OCI-LY7 (cell line): ENCODE measurements at regions not wholly inside any gene's neighbourhood (a gene's known extent, or its start where the extent isn't known, plus 50 kb on each side); places are given as distances from the start of the nearest gene placed in this dataset.

Source experiments
- BruUV-seq: library from RNA; stranded (reverse); fragments of 400-500 nt; replicated peaks from 2 replicates; lab custom pipeline; 2021; lab: Mats Ljungman, UMichigan
- CTCF ChIA-PET: fragments of 300-600 bp; sonication (Branson Sonifier 250); formaldehyde crosslinking; loops from one replicate; lab custom pipeline; 2022; ENCODE audit warnings: antibody characterized with exemption; ENCODE audit not compliant: unreplicated experiment; lab: Charles Lee
- POLR2A ChIA-PET: fragments of 300-600 bp; sonication (Branson Sonifier 250); formaldehyde crosslinking; loops from one replicate; lab custom pipeline; 2022; ENCODE audit warnings: antibody characterized with exemption; lab: Charles Lee
- DNase-seq: peaks from one replicate; pipeline ENCODE4 v3.0.0-alpha.2; 2015; ENCODE audit warnings: low spot score
- H2AFZ ChIP-seq: fragments of 200-600 bp; sonication (generic), shearing (Covaris generic); 2 replicates; pipeline ENCODE4 v1.6.1; 2014; ENCODE audit warnings: mild to moderate bottlenecking, antibody characterized with exemption, low read length, moderate library complexity
- H3K27ac ChIP-seq: fragments of 200-600 bp; sonication (generic); 2 replicates; pipeline ENCODE4 v1.5.1; 2014; ENCODE audit warnings: mixed run types, low read depth, mild to moderate bottlenecking, moderate library complexity, low read length, inconsistent platforms; ENCODE audit not compliant: poor library complexity, severe bottlenecking
- H3K36me3 ChIP-seq: fragments of 200-600 bp; sonication (generic); 2 replicates; pipeline ENCODE4 v1.6.1; 2014; ENCODE audit warnings: mild to moderate bottlenecking, antibody characterized with exemption, low read length, moderate library complexity, mixed read lengths; ENCODE audit not compliant: insufficient read depth
- H3K4me1 ChIP-seq: fragments of 200-600 bp; sonication (generic); 2 replicates; pipeline ENCODE4 v1.5.1; 2014; ENCODE audit warnings: mild to moderate bottlenecking, low read length; ENCODE audit not compliant: insufficient read depth, poor library complexity, severe bottlenecking
- H3K4me2 ChIP-seq: fragments of 200-600 bp; sonication (generic); 2 replicates; pipeline ENCODE4 v1.6.1; 2014; ENCODE audit warnings: mild to moderate bottlenecking, low read length
- H3K4me3 ChIP-seq: fragments of 200-600 bp; sonication (generic); 2 replicates; pipeline ENCODE4 v1.5.1; 2014; ENCODE audit warnings: mild to moderate bottlenecking, low read depth, low read length; ENCODE audit not compliant: poor library complexity, severe bottlenecking
- H3K79me2 ChIP-seq: fragments of 200-600 bp; sonication (generic); 2 replicates; pipeline ENCODE4 v1.6.1; 2016; ENCODE audit warnings: low read depth, mild to moderate bottlenecking, low read length, moderate library complexity, mixed read lengths; ENCODE audit not compliant: insufficient read depth
- H3K9me2 ChIP-seq: fragments of 200-600 bp; sonication (generic); 2 replicates; pipeline ENCODE4 v1.6.1; 2016; ENCODE audit warnings: mild to moderate bottlenecking, low read length, mixed read lengths; ENCODE audit not compliant: insufficient read depth
- H3K9me3 ChIP-seq: fragments of 200-600 bp; sonication (generic); 2 replicates; pipeline ENCODE4 v1.6.1; 2014; ENCODE audit warnings: mild to moderate bottlenecking, mixed run types, low read length, mixed read lengths
- H4K20me1 ChIP-seq: fragments of 200-600 bp; sonication (generic); 2 replicates; pipeline ENCODE4 v1.6.1; 2014; ENCODE audit warnings: mild to moderate bottlenecking, antibody characterized with exemption, low read length, moderate library complexity, mixed read lengths; ENCODE audit not compliant: insufficient read depth
- CTCF ChIP-seq: fragments of 200-600 bp; sonication (generic); conservative IDR thresholded peaks from 2 replicates; pipeline ENCODE4 v1.5.1; 2014; ENCODE audit warnings: mild to moderate bottlenecking, antibody characterized with exemption, low read length, moderate library complexity, mixed read lengths
- EZH2phosphoT487 ChIP-seq: fragments of 200-600 bp; sonication (generic); IDR thresholded peaks from 2 replicates; pipeline ENCODE4 v1.6.1; 2018; ENCODE audit warnings: low read depth, borderline replicate concordance, mild to moderate bottlenecking, mixed run types, antibody characterized with exemption, low read length, moderate library complexity, mixed read lengths
- intact Hi-C: fragments of 100-400 bp; cut with micrococcal nuclease; formaldehyde crosslinking; loops from one replicate; pipeline ENCODE4 v1.10.0; 2022; ENCODE audit not compliant: unreplicated experiment

GRCh38 chr2:142673836-142674235 is 203.6 kb upstream of the KYNU start:
- no TSS peak for BruUV-seq
- no peaks in the 10 kb centered on the region for H3K9me2 ChIP-seq
- POLR2A ChIA-PET = interaction anchor here (0.7 kb wide), 2 partner anchors 179 to 197 kb away, joined by 3 read pairs; no protein-coding TSS in a partner anchor
- TF ChIP-seq EZH2phosphoT487 (no peak), CTCF (no peak)
- H3K36me3 ChIP-seq = no peaks in the 10 kb centered on the region
- H3K27ac ChIP-seq = no peak overlapping the region
- H3K9me3 ChIP-seq = no peaks in the 10 kb centered on the region
- DNase-seq = no peak
- CTCF ChIA-PET = no interaction called here
- no peak overlapping the region for H2AFZ ChIP-seq
- no peak overlapping the region for H3K4me3 ChIP-seq
- H3K4me1 ChIP-seq = no peaks in the 10 kb centered on the region
- H4K20me1 ChIP-seq = no peaks in the 10 kb centered on the region
- no peaks in the 10 kb centered on the region for H3K79me2 ChIP-seq
- H3K4me2 ChIP-seq = no peak overlapping the region
- intact Hi-C loops = no loop called here

GRCh38 chr2:142672698-142673097 is 204.8 kb upstream of the KYNU start:
- H3K9me3 ChIP-seq = no peaks in the 10 kb centered on the region
- no peaks in the 10 kb centered on the region for H3K4me1 ChIP-seq
- no peak overlapping the region for H3K27ac ChIP-seq
- ChIA-PET POLR2A (no interaction called here), CTCF (no interaction called here)
- no TSS peak for BruUV-seq
- intact Hi-C loops = no loop called here
- no peak overlapping the region for H3K4me2 ChIP-seq
- no peak overlapping the region for H2AFZ ChIP-seq
- no peaks in the 10 kb centered on the region for H3K79me2 ChIP-seq
- no peak for DNase-seq
- no peaks in the 10 kb centered on the region for H4K20me1 ChIP-seq
- no peak overlapping the region for H3K4me3 ChIP-seq
- H3K9me2 ChIP-seq = no peaks in the 10 kb centered on the region
- no peaks in the 10 kb centered on the region for H3K36me3 ChIP-seq
- TF ChIP-seq CTCF = no peak
- TF ChIP-seq EZH2phosphoT487 = no peak

- Histone ChIP-seq H4K20me1 (no peaks in the 10 kb centered on the region), H2AFZ (no peak overlapping the region), H3K27ac (no peak overlapping the region), H3K36me3 (no peaks in the 10 kb centered on the region), H3K79me2 (no peaks in the 10 kb centered on the region), H3K4me1 (no peaks in the 10 kb centered on the region), H3K9me2 (no peaks in the 10 kb centered on the region), H3K4me3 (no peak overlapping the region), H3K4me2 (no peak overlapping the region), H3K9me3 (no peaks in the 10 kb centered on the region)
- no TSS peak for BruUV-seq
- POLR2A ChIA-PET = no interaction called here
- DNase-seq = no peak
- no peak for TF ChIP-seq EZH2phosphoT487
- TF ChIP-seq CTCF = no peak
- CTCF ChIA-PET = no interaction called here
- intact Hi-C loops = no loop called here
These were observed 207.1 kb upstream of the KYNU start for GRCh38 chr2:142670362-142670761.
